Chondrocyte (in vitro differentiated cells): ENCODE measurements at regions not wholly inside any gene's neighbourhood (a gene's known extent, or its start where the extent isn't known, plus 50 kb on each side); places are given as distances from the start of the nearest gene placed in this dataset.

Experiments
- DNase-seq: peaks from one replicate; pipeline ENCODE4 v3.0.0; 2021; ENCODE audit warnings: mixed read lengths, low spot score
- H3K27ac Mint-ChIP-seq: one replicate; pipeline ENCODE4 v1.8.0; 2021; ENCODE audit warnings: mild to moderate bottlenecking, moderate library complexity, mixed read lengths; ENCODE audit not compliant: unreplicated experiment
- H3K27me3 Mint-ChIP-seq: 2 replicates; pipeline ENCODE4 v1.8.0; 2021; ENCODE audit warnings: low read depth, mixed read lengths
- H3K36me3 Mint-ChIP-seq: 2 replicates; pipeline ENCODE4 v1.8.0; 2021; ENCODE audit warnings: low read depth, mixed read lengths
- H3K4me1 Mint-ChIP-seq: 2 replicates; pipeline ENCODE4 v1.8.0; 2021; ENCODE audit warnings: low read depth, mild to moderate bottlenecking, mixed read lengths
- H3K4me3 Mint-ChIP-seq: one replicate; pipeline ENCODE4 v1.8.0; 2021; ENCODE audit warnings: mild to moderate bottlenecking, moderate library complexity, mixed read lengths; ENCODE audit not compliant: unreplicated experiment
- H3K9me3 Mint-ChIP-seq: 2 replicates; pipeline ENCODE4 v1.8.0; 2021; ENCODE audit warnings: low read depth, mixed read lengths
- CTCF ChIP-seq: fragments of 200-600 bp; sonication (generic); IDR thresholded peaks from 2 replicates; pipeline ENCODE4 v1.5.0; 2021; ENCODE audit warnings: antibody characterized with exemption, mild to moderate bottlenecking, moderate library complexity

- Mint-ChIP-seq H3K9me3 (no peaks in the 10 kb centered on the region), H3K27ac (no peak overlapping the region), H3K4me1 (peaks cover 34% of the 10 kb centered on the region), H3K27me3 (peaks cover 49% of the 10 kb centered on the region), H3K4me3 (no peak overlapping the region), H3K36me3 (peaks cover 2% of the 10 kb centered on the region)
- DNase-seq: no peak
- no peak for TF ChIP-seq CTCF
These were observed 187.4 kb downstream of the OPA1 start for GRCh38 chr3:193780397-193780796.

- peaks cover 2% of the 10 kb centered on the region for H3K36me3 Mint-ChIP-seq
- no peak for DNase-seq
- peak overlapping the region; percentile 50 for H3K27ac Mint-ChIP-seq
- H3K4me1 Mint-ChIP-seq: peaks cover 34% of the 10 kb centered on the region
- H3K27me3 Mint-ChIP-seq: peaks cover 44% of the 10 kb centered on the region
- no peak overlapping the region for H3K4me3 Mint-ChIP-seq
- peak; percentile 99 for TF ChIP-seq CTCF
- H3K9me3 Mint-ChIP-seq: no peaks in the 10 kb centered on the region
These were observed 187.9 kb downstream of the OPA1 start for GRCh38 chr3:193780810-193781478.

- Mint-ChIP-seq H3K4me3 (no peak overlapping the region), H3K4me1 (peaks cover 34% of the 10 kb centered on the region), H3K36me3 (peaks cover 2% of the 10 kb centered on the region), H3K9me3 (no peaks in the 10 kb centered on the region), H3K27ac (no peak overlapping the region), H3K27me3 (peaks cover 34% of the 10 kb centered on the region)
- TF ChIP-seq CTCF: no peak
- DNase-seq: no peak
These were observed 189.3 kb downstream of the OPA1 start for GRCh38 chr3:193782276-193782647.

GRCh38 chr3:193782747-193783146, 189.7 kb downstream of the OPA1 start:
- Mint-ChIP-seq H3K4me1 (peaks cover 34% of the 10 kb centered on the region), H3K9me3 (no peaks in the 10 kb centered on the region), H3K36me3 (peaks cover 2% of the 10 kb centered on the region), H3K27me3 (peaks cover 31% of the 10 kb centered on the region), H3K4me3 (no peak overlapping the region), H3K27ac (no peak overlapping the region)
- DNase-seq: no peak
- TF ChIP-seq CTCF: no peak

GRCh38 chr3:193783166-193783896, 190.3 kb downstream of the OPA1 start:
- no peak for DNase-seq
- Mint-ChIP-seq H3K27ac (no peak overlapping the region), H3K27me3 (peaks cover 33% of the 10 kb centered on the region), H3K36me3 (peaks cover 2% of the 10 kb centered on the region), H3K9me3 (no peaks in the 10 kb centered on the region), H3K4me1 (peaks cover 38% of the 10 kb centered on the region), H3K4me3 (no peak overlapping the region)
- TF ChIP-seq CTCF: no peak
